Pons (tissue), 1 donor: ENCODE measurements at regions not wholly inside any gene's neighbourhood (a gene's known extent, or its start where the extent isn't known, plus 50 kb on each side); places are given as distances from the start of the nearest gene placed in this dataset.

Experiments used
- DNase-seq: peaks from one replicate; pipeline ENCODE4 v3.0.0-alpha.2; 2016; ENCODE audit warnings: low spot score

DNA sequence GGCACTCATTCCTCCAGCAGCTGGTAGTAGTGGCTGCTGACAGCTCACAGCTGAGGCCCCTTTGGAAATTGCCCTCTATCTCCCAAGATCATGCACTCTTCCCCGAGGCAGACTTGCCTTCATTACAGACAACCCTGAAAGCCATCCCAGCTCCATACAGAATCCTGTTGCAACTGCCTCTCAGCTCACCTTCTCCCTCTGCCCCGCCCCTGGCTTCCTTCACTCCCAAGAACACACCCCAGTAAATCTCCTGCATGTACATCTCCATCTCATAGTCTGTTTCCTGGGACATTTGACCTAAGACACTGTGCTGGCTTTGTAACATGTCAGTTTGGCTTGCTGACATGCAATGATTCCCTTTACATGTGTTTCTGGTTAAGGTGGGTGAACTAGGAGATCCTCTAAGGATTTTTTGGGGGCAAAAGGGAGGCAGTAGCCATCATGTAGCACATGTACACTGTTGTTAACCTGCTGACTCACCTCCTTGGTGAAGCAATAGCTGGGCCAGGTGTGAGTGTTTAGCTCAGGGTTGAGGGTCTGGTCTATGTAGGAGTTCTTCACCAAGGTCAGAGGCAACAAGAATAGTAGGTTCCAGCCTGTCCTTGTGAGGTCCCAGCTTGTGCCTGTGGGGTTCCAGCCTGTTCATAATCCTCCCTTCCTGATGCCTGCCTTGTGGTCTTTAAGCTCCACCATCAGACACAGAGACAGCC, 179.6 kb downstream of the CSNK2A3 start:
- DNase-seq: no peak

DNA sequence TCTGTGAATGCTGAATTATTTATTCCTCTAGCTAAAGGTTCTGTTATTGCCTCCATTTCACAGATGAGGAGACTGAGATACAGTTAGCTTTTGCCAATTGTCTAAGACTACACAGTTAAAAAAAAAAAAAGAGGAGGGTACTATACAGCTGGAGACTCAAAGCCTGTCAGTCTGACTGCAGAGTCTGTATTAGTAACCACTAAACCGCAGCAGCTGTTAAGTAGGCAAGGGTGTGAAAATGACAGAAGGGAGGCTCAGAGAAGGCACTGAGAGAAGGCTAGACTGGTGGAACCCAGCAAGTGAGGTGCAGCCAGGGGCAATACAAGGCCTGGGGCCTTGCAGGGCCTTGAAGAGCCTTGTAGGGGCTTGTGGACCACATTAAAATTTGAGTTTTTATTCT, 181.2 kb downstream of the CSNK2A3 start:
- no peak for DNase-seq

DNA sequence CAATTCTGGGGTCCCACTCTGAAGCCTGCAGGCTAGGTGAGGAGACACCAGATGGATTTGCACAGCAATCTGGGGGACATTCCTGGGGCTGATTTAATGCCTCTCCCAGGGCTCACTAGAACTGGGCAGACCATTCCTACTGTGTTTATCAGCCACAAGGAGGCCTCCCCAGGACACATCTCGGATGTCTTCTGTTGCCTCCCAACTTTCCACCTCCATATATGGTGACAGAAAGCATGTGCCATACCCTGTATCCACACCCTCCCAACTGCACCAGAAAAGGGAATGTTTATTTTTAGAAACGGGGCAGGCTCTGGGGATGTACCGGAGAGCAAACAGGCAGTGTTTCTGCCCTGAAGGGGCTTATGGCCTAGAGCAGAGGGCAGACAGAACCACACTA, 181.8 kb downstream of the CSNK2A3 start:
- no peak for DNase-seq

DNA sequence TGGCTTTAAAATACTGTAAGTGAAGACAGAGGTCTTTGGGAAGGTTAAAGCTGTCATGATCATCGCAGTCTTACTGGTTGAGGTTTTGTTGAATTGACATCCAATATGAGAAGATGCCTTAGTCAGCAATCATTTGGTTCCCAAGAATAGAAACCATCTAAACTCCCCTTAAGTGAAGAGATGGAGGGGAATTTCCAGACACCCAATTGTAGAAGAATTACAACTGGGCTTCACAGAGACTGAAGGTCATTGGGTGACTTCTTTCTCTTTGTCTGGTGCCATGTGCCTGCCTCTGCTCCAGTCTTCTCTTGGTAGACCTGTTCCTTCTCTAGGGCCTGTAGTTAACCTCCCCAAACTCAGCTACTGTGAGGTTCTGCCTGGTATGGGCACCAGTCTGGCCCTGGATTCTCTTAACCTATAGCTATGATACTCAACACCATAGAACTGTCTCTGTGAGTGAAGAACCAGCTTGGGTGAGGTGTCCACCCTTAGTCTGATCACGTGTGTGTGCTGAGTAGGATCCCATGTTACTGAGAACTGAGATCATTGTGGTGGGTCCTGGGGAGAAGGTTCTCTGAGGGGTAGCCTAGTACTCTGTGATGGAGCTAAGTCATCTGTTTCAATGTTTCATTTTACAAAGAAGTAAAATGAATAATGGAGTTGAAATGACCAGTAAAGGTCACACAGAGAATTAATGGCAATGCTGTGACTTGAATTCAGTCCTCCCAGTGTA, 182.5 kb downstream of the CSNK2A3 start:
- no peak for DNase-seq

DNA sequence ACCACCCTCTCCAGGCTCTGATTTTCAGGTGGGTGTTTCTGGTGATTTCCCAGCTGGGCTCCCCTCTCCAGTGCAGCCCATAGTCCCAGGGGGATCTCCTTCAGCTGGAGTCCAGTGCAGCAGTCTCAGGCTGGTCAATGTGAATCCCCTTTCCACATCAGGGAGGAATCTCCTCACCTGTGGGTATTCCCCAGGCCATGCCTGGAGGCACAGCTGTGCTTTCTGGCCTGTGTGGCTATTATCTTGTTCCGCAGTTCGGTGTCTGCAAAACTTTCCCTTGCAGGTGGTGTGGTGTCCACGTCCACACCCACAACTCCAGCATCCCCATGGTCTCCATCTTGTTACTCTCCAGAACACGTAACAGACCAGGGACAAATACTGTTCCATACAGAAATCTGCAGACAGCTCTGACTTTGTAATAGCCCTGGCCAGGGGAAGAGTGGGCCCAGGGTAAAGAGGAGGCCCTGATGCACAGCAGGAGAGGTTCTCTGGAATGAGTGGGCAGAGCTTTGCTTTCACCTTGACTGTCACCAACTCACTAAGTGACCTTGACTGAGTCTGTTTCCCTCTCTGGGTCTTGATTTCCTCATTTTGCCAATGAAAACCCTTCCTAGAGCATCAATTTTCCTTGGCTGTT, 183.2 kb downstream of the CSNK2A3 start:
- DNase-seq: no peak

DNA sequence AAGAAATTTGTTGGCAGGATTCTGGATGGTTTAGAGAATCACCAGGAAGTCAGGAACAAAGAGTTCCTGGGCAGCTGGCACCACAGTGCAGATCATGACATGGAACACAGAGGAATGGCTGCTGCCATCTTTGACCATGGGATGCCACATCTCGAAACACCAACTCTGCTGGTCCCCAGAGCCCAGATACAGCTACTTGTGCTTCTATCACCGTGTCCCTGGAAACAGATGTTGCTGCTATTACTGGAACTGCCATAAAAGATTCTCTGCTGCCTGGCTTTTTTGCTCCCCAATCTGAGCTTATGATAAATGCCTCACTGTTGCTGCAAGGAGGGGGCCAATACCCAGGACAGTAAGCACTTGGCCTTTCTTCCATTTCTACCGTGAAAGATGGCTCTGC, 185.2 kb downstream of the CSNK2A3 start:
- peak; percentile 11 for DNase-seq

DNA sequence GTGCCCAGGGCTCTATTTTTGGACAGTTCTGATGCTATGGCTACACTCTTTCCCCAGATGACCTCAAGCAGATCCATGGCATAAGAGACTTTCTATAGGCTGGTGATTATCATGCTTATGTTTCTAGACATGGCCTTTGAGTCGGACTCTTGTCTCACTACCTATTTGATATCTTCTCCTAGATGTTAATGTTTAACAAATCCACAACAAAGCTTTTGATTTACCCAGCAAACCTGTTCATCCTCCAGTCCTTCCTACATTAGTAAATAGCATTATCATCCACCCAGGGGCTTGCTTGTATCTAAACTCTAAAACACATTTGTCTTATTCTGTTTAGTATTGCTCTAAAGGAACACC, 188.7 kb downstream of the CSNK2A3 start:
- no peak for DNase-seq

DNA sequence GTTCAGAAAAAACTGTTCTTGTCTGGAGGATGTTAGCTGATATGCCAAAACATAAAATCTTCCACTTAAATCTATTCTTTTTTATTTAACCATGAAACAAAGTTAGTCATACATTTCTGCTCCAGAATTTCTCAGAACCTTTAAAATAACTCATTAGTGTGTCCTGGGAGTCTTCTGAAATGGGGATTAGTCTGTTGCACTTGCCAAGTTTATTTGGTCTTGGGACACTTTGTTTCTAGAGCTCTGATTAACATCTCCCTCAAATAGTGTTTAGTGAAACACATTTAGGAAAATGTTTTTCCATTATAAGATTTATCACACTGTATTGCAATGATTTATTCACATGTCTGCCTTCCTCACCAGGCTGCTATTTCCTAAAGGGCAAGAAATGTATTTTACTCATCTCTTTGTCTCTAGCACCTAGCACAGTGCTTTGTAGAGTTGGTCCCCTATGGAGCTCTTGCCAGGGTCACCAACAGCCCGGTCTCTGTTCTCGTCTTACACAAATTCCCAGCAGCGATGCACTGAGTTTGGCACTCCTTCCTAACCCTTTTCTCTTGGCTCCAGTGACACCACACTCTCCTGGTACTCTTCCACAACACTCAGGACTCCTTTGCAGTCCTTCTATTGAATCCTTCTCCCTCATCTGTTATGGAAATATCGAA, 189.2 kb downstream of the CSNK2A3 start:
- DNase-seq: peak; percentile 23

DNA sequence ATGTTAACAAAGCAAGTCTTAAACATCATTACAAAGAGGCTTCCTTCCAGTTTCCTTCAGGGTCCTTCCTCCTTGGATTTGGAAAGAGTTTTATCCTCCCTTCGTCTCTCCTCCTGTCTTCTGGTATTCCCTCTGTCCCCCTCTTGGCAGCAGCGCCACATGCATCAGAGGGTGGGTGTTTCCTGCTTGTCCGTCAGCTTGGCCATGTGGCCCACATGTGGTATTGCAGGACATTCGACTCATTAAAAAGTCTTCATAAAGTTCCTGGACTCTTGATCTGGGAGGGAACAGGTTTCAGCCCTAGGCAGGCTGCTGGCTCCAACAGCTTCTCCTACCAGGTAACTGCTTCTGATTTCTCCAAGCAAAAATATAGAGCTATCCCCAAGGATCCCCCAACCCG, 189.8 kb downstream of the CSNK2A3 start:
- no peak for DNase-seq

DNA sequence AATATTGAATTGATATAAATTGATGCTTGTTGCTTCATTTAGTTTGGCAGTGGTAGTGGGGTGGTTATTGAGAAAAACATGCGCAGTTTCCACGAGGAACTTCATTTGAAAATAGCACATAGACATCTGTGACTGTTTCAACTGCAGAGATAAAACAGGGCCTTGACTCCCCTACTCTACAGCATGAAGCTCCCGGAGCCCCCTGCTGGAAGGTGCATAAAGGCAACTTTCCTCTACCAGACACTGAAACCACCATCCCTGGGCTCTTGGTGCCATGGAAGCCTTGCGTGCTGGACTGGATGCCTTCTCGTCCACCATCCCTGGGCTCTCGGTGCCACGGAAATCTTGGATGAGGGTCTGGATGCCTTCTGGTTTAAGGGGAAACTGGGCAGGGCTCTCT, 195.9 kb downstream of the CSNK2A3 start:
- no peak for DNase-seq

DNA sequence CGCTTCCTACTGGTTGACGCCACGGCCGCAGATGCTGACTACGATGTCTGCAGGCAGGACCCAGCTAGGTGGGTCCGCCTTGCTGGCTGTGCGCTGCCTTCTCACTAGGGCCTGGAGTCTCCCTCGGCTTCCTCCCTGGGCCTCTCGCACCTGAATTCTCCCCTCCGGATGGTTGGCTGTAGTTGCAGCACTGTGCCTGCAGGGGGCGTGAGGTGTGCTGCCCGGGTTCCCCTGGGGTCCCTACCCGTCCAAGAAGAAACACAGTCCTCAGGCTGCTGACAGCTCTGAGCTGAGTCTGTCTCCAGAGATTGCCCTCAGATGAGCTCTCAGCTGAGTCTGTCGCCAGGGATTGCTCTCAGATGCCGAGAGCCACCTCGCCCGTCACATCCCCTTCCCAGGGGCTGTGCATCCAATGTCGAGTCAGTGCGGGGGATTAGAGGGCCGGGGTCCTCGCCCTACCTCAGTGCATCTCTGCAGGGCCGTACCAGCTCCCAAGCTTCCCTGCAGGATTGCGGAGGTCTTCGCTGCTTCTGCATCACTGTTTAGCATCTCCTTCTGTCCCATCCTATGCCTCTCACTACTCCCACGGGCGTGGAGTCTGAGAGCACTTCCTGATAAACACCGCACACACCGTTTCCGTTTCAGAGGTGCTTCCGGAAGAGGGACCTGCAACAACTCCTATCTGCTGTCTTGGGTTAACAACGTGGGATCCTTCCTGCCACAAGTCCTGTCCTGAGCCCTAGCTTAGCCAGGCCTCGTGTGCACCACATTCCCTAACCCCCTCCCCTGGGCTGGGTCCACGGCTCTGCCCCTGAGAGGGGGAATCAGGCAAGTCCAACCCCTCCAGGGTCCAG, 196.9 kb downstream of the CSNK2A3 start:
- no peak for DNase-seq

DNA sequence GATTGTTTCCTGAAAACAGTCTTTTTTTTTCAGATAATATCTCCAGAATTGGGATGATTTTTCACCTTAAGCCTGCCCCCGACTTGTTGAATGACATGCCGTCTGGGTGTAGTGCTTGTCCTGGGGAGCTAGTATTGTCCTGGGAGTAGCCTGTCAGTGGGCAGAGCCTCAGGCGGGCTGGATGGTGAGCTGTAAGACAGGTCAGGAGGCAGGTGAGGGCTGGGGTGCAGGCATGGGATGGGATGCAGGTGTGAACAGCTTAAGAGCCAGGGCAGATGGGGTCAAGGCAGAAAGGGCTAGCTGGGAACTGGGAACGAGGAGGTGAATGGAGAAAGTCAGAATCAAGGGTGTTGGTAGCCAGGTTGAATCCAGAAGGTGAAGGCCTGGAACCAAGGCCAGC, 200.2 kb downstream of the CSNK2A3 start:
- no peak for DNase-seq

DNA sequence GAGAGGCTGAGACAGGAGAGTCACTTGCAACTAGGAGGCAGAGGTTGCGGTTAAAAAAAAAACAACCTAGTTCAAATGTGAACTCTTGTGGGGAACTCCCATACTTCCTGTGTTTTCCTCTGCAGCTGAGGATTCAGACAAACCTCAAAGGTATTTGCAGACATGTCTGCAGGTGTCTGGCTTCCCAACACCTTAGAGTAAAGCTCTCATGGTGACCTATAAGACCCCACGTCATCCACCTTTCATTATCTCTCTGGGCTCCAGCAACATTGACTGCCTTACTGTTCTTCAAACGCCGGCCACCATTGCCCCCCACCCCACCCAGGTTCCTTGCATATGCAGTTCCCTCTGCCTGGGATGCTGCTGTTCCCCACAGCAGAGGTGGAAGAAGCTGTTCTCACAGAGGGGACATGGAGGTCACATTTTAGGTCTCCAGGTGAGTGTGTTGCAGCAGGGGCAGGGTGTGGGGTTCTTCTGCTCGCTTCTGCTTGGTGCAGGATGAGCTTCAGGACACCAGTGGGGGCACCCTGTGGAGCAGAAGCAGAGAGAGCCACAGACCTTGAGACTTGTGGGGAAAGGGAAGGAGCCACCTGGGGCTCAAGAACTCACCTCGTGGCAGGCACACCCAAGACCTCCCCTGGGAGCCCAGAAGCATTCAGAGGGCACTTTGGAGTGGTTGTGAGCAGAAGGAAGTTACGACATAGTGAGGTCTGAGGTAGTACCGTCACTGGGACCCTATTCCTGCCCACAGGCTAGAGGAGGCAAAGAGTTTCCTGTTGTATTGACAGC, 203.2 kb downstream of the CSNK2A3 start:
- no peak for DNase-seq

DNA sequence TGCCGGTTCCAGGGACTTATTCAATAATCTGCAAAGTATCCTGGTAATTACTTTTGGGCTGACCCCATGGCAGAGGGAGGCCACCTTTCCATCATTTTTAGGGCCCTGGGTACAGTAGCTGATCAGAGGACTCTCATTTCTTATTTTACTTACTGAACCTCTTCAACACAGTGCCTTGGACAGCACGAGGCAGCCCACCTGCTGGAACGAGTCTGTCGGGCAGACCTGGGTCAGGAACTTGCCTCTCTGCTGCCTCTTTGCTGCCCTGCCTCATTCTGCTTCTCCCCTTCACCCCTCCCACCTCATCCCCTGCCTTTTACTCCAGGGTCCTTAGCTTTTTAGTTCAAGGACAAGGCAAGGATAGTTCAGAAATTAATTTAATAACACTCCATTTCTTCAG, 204.5 kb downstream of the CSNK2A3 start:
- DNase-seq: no peak

DNA sequence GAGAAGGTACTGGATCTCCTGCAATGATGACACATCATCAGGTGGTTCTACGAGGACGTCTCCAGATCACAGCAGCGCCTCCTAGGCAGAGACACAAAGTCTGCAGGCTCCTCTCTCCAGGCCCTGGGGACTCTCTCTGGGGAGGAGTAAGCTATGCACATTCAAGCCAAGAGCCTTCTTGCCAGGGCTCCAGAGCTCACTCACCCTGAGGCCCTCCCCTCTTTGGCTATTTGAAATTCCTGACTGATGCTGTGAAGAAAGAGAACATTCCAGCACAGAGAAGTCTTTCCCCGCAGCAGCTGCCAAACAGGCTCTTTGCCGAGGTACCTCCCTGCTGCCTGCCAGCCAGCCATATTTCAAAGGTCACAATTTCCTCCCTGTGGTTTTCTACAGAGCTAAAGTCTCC, 204.9 kb downstream of the CSNK2A3 start:
- peak; percentile 56 for DNase-seq

DNA sequence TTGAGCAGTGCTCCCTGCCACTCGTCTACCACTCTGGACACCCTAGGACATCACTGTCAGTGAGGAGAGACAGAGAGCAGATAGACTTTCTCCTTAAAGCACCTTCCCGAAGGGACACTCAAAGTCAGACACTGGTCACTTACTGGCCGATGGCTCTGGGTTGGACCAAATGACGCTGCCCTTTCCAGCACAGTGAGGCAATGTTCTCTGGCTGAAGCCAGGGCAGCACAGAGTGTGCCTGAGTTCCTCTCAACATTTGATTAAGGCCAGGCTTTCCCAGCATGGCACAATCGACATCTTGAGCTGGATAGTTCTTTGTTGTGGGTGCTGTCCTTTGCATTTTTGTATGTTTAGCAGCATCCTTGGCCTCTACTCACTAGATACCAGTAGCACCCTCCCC, 206.2 kb downstream of the CSNK2A3 start:
- no peak for DNase-seq

DNA sequence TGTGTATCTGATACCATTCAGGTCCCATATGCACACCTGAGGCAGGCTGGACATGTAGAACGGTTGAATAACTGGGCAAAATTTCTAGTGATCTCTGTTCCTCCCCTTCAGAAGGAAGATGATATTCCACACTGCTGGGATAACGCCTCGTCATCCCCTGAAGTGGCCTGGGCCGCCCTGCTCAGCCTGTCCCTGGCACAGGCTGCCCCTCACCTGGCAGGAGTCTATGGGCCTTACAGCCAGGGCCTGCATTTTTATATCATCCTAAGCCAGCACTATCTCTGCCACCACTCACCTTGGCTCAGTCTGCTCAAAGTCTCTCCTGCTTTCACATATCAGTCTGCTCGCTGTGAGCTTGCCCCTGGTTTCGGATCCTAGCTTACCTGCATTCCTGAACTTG, 209.2 kb downstream of the CSNK2A3 start:
- DNase-seq: no peak

DNA sequence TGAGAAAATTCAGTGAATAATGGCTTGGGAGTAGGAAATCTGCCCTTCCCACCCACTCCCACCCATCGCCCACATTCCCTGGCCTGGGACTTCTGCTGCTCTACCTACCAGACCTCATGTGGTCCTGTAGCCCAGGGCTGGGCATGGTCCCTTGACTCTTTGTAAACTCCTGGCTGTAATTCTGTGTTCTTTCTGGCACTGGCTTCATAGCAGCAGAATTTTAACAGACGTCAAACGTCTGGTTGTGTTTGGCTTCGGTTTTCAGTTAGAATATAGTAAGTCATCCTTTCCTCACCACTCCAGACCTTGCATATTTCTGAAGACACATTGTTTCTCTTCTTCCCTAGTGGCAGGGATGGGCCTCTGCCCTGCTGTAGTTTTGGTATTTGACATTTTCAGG, 210.6 kb downstream of the CSNK2A3 start:
- no peak for DNase-seq

DNA sequence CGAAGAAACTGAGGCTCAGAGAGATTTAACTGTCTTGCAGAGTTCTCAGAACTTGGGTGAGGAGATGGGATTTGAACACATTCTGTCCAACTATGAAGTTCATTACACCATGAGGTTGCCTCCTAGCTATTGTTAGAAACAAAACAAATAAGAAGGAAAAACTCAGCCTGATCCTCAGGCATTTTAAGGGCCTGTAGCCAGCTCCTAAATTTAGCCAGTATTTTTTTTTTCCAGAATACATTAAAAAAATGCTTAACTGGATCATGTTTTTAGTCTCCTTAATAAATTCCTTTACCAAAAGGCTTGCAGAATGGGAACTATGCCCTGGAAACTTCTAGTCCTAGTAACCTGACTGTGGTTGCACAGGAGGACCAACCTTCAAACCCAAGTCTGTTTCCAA, 212.0 kb downstream of the CSNK2A3 start:
- DNase-seq: no peak

DNA sequence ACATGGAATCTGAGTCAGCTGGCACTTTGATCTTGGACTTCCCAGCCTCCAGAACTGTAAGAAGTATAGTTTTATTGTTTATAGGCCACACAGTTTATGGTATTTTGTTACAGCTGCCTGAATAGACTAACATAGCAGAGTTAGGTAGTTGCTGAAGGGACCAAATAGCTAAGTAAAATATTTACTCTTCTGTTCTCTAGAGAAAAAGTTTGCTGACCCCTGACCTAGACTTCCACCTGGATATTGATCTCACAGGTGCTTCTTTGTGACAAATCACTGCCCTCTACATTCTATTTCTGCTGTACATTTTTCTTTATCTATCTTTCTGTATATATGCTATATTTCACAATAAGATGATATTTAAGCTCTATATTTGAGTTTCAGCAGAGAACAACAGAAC, 212.5 kb downstream of the CSNK2A3 start:
- no peak for DNase-seq

DNA sequence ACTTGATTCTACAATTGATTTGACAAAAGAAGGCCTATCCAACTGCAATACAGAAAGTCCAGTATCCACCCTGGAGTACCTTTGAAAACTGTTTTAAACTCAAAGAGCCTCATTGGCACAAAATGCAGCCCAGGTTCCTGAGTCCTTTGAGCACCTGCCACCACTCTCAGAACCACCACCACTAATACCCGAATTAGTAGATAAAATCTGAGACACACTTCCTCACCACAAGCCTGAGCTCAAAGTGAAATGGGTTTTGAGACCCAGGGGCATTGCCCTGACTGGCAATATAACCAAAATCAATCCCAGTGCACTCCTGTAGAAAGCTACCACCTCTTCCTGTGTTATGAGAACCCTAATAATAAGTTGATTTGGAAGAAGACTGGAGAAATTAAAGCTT, 215.7 kb downstream of the CSNK2A3 start:
- no peak for DNase-seq
